SK-N-MC (cell line): ENCODE measurements at regions not wholly inside any gene's neighbourhood (a gene's known extent, or its start where the extent isn't known, plus 50 kb on each side); places are given as distances from the start of the nearest gene placed in this dataset.

Experiments
- EZH2 ChIP-seq: fragments of 200-600 bp; sonication (generic); IDR thresholded peaks from one replicate; pipeline ENCODE4 v1.6.1; 2017; ENCODE audit warnings: antibody characterized with exemption
- FOXP2 ChIP-seq: optimal IDR thresholded peaks from 2 replicates; pipeline ENCODE3; 2011; ENCODE audit warnings: mild to moderate bottlenecking, moderate library complexity; ENCODE audit not compliant: insufficient read depth; ENCODE audit errors: extremely low read length, control extremely low read depth
- POLR2AphosphoS5 ChIP-seq: IDR thresholded peaks from 2 replicates; pipeline ENCODE4 v1.6.1; 2012; ENCODE audit warnings: mild to moderate bottlenecking, low read depth, low read length, borderline replicate concordance

DNA sequence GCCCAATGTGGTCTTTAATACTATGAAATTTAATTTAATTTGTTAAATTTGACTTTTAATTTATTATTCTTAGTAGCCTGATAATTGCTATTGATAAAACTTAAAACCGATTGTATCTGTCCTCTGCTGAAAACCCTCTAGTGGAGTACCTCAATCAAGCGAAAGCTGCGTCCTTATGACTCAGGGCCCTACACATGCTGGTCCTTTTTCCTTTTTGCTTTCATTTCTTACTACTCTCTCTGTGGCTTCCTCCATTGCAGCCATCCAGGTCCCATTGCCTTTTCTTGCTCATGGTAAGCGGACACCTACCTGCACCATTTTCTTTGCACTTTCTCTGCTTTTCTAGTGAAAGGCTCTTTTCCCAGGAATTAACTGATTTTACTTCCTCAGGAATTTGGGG lies 301.1 kb downstream of the INHBA start:
- TF ChIP-seq POLR2AphosphoS5 (no peak), EZH2 (no peak), FOXP2 (no peak)
